GM21390 (cell line): ENCODE measurements at regions not wholly inside any gene's neighbourhood (a gene's known extent, or its start where the extent isn't known, plus 50 kb on each side); places are given as distances from the start of the nearest gene placed in this dataset.
"Not testable (repeated sequence)": the region's sequence is repeated elsewhere in the genome, so short reads cannot be mapped to it uniquely, and the experiment has no call there.

Source experiments
- ATAC-seq: cut with Tn5 transposase; IDR thresholded peaks from one replicate; pipeline ENCODE4 v1.9.1; 2021; ENCODE audit not compliant: unreplicated experiment

DNA sequence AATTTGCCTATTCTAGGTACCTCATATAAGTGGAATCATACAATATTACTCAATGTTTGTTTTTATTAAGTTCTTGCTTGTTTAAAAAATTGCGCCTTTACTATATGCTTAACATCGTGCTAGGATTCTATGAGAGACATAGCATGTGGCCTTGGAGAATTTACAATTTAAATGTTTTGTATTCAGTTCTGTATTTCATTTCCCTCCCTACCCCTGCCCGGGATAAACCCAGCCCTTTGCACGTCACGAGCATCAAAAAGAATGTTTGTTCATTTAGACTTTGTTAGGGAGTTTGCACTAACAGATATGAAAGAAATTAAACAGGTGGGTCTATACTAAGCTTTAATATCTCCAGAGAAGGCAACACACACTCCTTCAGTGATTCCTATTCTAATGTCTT is 75.7 kb downstream of the C18orf54 start:
- no peak for ATAC-seq

DNA sequence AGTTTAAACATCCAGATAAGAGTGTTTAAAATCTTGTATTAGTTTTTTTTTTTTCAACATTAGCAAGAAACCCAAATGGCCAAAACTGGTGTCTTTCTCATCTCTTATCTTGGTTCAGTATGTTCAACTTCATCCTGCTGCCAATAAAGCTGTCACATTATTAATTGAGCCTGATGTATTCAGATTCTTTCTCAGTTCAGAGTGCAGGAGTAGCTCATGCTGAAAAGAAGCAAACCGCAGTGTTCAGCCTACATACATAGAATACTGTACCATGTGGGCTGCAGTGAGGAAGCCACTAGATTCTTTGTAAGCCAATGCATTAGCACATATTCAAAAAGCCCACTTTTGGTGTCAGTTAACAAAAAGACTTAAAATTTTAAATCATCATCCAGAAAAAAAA is 76.2 kb downstream of the C18orf54 start:
- no peak for ATAC-seq

DNA sequence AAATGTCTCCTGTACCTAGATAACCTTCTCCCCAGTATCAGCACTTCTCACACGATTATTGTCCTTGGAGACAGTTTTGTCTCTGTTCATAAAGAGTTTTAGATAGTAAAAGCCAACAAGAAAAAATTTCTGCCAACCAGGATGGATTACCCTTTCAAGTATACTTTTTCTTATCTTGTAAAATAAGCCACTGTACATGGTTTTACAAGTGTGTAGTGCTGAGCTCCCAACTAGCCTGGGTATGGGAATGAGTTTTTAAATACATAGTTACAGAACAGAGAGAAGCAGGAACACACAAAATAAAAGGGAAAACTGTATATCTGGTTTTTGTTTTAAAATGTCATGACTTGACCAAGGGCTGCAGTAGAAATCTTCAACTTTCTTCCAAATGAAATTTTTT is 76.7 kb downstream of the C18orf54 start:
- ATAC-seq: no peak

DNA sequence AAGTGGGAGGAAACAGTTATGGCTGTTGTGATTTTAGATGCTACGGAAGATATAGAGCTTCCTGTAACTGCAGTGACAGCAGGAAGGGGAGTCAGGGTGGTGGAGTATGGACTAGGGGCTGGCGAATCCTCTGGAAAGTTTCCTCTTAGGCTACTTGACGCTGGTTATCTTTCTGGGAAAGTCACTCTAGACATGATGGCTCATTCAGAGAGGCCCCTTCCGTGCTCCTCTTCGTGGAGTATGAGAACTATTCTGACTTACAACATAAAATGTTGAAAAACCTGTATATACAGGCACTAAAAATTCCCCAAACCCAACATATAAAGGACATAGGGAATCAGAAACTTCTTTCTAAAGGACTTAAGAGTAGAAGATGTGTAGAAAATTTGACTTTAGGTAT is 78.8 kb downstream of the C18orf54 start:
- ATAC-seq: no peak

DNA sequence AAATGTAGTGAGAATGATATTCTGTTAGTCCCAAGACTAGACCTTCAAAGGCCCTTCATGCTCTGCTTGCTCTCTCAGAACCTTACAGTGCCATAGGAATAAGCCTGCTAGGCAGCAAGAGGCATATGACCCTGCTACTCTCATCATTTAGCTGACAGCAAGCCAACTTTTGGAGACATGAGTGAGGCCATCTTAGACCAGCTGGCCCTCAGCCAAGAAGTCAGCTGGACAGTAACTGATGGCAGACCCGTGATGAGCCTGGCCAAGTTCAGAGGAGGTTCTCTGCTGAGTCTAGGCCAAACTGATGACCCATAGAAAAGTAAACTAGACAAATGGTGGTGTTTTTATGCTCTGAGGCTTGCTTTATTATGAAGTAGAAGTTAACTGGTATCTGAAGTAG is 82.6 kb downstream of the C18orf54 start:
- no peak for ATAC-seq

DNA sequence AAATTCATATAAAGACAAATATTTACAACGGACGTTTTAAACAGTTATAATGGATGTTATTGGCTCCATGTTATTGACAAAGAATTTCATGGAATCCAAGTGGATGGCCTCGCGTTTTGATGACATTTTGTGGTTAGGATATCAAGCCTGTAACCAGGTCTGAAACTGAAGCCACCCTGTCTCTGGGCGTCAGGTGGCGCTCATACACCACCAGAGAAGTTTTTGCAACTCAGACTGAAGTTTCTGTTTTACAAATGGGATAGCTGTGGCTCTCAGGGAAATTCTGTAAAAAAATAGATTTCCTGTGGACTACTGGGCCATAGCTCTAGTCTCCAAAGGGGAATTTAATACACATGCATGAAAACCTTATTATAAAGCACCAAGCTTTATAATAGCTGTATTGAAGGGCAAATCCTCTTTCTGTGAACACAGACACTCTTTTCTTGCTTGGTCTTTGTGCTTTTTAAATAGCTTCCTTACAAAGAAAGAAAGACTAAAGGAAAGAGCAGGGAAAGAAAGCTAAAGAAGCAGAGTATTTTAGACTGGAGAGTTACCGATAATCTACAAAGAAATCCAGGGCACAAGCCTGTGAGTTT is 86.7 kb downstream of the C18orf54 start:
- ATAC-seq: peak; percentile 73

DNA sequence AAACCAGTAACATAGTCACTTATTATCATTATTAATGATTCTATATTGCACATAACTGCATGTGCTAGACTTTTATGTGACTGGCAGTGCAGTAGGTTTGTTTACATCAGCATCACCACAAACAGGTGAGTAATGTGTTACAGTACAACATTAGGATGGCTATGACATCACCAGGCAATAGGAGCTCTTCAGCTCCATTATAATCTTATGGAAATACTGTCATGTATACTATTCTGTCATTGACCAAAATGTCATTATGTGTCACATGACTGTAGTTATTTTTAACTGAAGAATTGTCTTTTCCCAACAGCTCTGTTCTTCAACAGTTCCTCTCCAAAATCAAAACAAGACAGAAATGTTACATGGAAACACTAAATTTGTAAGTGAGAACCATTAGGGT is 96.3 kb downstream of the C18orf54 start:
- ATAC-seq: no peak

DNA sequence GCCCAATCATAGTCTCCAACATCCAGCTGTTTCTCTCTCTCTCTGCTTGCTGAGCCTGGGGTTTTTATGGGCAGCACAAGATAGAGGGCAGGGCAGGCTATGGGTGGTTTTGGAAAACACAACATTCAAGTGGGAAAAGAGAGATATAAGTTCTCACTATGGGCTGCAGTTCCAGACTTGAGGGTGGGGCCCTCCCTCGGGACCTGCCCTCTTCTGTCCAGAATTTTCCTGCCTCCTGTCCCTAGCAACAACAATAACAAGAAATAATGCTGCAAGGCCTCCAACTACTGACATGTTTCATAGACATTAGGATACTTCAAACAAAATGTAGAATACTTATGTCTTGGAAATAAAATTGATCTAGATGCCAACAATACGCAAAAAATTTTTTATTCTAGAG is 107.8 kb downstream of the C18orf54 start:
- no peak for ATAC-seq

DNA sequence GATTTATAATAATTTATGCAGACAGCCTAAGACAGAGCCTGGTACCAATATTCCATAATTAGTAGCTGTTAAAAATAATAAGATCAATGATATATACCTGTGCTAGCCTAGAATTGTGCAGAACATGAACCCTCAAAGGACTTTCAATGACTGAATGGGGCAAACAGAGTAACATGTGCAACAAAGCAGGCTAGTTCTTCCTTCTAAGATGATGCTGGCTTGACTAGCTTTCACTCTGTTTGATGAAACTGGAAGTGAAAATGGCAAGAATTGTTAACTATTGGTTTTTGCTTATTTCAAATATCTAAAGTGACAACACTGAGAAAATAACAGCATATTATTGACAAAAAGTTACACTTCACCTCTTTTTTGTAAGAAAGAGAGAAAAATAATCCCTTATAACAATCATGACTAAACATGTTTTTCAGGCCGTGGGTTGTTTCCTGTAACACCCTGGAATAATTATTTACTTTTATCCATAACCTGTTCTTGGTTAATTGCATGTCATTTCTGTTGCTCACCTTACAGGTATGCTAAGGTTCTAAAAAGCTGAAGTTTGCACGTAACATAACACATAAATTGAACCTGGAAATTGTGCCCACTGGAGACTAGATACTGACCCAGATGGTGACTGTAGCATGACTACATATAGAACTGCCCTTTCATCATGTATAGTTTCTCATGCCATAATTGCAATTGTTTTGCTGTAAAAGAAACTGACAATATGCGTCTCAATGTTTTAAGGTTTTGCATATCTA is 108.7 kb downstream of the C18orf54 start:
- ATAC-seq: peak; percentile 52

DNA sequence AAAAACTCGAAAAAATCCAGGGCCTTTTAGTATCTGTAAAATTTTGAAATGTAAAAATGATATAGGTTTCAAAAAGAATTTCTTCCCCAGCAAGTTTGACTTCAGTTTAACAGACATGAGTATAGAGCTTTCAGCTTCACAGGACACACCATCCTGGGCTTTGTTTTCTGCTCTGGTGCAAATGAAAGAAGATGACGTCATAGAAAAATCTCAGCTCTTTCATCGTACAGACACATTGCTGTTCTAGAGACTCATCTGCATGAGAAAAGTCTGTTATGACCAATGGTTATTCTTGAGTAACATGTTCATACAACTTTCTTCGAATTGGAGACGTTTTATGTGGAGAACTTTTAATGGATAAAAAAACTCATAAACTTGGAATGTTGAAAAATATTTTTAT is 111.7 kb upstream of the DYNAP start:
- no peak for ATAC-seq

DNA sequence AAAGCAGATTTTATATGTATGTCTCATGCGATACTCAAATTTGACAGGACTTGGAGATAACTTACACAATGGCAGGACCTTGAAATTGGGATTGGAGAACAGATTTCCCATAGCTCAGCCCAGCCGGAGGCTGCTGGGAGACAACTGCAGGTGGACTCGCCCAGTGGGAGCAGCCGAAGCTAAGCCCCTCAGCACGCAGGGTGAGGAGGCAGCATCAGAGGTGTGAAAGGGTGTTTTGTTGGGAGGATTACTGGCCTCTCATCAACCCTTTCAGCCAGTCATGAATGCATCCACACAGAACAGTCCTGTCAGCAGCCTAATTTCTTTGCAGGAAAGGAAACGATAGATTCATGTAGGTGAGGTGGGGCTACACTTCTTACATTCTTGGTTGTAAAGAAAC is 110.4 kb upstream of the DYNAP start:
- no peak for ATAC-seq

DNA sequence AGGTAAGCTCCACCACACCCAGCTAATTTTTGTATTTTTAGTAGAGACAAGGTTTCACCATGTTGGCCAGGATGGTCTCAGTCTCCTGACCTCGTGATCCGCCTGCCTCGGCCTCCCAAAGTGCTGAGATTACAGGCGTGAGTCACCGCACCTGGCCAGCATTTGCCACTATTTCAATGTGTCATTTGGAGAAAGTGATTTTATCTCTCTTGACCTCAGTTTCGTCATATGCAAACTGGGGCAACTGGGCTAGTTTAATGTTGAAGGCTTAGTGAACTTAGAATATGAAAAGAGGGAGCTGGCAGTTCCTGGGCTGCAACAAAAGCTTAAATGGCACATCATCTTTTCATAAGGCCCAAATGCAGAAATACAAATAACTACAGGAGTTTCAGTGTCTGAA is 88.6 kb upstream of the DYNAP start:
- not testable (repeated sequence) for ATAC-seq

DNA sequence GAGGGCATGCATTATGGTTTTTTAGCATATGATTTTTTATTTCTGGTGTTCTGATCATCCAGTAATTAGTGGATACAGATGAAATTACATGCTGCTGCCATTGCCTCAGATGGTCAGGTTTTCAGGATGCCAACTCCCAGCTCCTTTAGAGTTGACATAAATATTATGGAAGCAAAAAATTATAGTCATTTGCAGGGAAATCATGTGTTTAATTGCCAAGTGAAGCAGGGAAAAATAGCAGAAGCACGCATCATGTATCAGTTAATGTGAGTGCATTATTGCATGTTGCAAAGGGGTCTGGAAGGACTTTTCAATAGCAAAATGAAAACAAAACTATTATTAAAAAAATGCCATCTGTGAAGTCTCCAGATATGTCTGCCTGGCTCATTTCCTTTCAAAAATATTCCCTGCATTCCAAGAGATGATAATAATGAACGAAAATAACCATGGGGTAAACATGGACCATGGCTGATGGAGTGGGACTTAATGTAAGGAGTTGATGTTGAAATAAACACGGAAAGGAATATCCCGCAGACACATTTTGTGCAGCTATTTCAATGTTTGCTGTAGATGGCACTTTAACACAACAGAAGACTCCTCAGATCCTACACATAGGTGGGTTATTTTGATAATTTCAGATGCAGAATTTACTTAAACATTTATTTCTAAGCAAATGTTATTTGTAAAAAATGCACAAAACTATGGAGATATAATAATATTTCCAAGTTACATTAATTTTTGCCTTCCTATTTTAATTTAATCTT is 87.7 kb upstream of the DYNAP start:
- no peak for ATAC-seq

DNA sequence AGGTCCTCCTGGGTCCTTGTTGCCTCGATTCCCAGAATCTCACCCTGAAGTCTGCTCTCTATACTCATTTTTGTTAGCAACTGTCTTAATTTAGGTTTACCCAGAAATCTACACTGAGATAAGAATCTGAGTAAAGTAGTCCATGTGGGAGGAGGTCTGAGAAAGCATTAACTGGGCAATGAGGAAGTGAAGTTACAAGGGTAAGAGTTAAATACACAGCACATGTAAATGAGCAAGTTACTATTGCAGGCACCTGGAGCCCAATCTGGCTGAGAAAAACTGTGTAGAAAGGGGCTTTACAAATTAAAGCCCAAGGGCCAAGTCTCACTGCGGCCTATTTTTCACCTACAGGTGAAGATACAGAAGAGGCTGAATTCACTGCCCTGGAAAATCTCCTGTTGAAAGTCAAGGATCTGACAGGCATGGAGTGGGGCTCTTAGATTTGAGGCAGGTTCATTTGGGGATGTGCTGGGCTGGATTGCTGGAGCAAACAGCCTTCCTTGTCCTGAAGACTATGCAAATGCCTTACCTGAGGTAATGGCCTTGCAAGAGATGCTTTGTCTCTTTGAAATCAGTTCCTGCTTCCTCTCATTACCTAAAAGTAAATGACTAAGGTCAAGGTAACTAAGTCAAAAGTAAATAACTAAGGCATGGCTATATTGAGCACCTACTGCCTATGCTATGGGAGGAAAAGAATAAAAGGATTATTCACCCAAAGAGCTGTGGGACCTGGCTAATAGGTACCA is 84.4 kb upstream of the DYNAP start:
- no peak for ATAC-seq

DNA sequence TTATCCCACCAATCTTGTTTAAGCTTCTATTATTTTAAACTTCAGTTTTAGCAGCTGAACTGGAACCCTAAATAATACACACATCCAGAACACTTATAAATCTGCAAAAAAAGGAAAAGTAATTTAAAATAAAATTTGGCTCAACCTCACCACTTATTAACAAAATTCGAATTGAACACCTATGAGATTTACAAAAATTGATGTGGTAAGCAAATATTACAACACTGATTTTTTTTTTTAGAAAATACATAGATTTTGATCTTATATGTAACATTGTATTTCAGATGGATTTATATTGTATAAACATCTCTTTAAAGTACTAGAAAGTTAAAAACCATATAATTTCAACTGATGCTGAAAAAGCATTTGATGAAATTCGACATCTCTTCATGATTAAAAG is 81.3 kb upstream of the DYNAP start:
- no peak for ATAC-seq

DNA sequence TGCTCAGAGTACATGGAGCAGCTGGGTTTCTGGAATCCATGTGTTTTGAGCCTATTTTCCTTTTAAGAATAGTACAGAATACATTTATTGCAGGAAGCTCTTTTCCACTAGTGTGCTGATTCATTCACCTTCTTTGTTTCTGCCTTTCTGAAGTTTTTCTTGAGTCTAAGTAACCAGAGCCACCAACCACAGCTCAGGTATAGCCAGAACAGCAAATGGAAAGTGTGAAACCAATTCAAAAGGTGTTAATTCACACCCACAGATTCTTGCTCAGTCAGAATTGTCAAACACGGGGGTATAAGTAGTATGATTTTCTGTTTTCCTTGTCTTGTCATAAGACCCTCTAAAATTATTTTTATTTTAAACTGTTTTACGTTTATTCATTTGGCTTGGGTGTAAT is 75.9 kb upstream of the DYNAP start:
- ATAC-seq: no peak

DNA sequence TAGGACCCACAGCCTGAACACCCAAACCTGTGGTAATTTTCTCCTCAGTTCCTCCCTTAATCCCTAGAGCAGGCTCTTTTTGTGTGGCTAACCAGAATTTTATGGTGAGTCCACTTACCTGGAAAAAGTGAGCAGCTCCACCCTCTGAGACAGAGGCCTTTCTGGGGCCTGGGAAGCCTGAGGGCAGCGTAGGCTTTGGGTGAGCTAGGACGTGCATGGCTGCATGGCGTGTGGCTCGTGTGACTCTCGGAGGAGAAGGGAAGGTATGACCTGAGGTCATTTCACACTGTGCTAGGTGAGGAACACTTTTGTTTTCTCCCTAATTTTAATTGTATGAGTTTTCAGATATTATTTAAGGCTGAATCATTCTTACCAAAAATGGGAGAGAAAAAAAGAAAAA is 73.5 kb upstream of the DYNAP start:
- no peak for ATAC-seq

DNA sequence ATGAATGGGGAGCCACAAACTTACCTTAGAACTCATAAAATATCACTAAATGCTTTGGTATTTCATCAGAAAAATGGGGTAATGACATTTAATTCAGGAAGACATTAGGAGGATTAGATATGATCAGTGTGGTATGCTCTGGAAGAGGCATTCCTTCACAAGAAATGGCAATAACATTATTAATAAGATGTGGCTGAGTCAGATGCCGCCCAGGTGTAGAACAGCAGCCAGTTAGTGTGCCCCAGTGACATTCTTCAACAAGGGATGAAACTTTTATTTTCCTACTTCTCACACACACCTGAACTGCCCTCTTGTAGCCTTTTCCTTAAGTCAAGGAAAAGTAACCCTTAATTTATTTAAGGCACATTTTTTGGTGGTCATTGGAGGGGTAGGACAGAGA is 69.2 kb upstream of the DYNAP start:
- ATAC-seq: no peak

DNA sequence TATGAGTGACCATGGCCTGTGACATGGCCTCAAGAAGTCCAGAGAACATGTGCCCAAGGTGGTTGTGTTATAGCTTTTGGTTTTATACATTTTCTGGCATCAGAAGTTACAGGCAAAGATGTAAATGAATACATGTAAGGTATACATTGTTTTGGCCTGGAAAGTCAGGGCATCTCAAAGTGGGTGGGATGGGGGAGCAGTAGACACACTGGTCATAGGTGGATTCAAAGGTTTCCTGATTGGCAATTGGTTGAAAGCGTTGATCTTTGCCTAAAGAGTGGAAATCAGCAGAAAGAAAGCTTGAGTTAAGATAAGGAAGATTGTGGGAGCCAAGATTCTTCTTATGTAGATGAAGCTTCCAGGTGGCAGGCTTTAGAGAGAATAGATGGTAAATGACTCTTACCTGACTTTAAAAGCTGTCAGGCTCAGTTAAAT is 62.1 kb upstream of the DYNAP start:
- no peak for ATAC-seq

DNA sequence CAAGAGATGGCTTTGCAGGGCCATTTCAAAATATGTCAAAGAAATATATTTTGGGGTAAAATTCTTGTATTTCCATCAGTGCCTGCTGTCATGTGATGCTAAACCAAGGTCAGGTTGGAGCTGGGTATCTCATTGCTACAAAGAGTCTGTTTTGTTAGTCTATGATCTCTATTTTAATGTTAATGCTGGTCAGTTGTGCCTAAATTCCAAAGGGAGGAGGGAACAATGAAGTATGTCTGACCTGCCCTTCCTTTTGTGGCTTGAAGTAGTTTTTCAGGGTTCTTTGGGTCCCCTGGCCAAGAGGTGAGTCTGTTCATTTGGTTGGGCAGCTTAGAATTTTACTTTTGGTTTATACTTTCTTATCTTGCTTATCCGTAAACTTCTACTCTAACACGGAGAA is 61.6 kb upstream of the DYNAP start:
- ATAC-seq: no peak

DNA sequence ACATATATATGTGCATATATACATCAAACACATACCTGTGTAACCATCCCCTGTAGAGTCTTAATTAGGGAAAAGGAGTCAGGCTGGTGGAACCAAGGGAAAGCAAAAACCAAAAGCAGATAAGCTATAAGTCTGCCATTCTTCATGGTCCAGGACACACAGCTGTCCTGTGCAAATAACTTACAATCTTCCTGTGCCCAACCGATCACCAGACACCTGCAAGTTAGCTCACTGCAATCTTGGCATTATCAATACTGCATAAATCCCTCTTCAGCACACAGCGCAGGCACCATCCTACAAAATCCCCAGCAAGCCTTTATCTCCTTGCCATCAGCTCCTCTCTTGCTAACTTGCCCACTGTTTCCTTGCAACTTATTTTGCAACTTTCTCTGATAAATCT is 60.8 kb upstream of the DYNAP start:
- ATAC-seq: no peak
